Heart right ventricle (tissue), 16 donors: ENCODE measurements at regions not wholly inside any gene's neighbourhood (a gene's known extent, or its start where the extent isn't known, plus 50 kb on each side); places are given as distances from the start of the nearest gene placed in this dataset.

Source experiments
- ATAC-seq, 8 donors: fragments of 200-7000 bp; cut with Tn5 transposase; one replicate each; pipeline ENCODE4 v1.9.1; 2020; ENCODE audit warnings: mild to moderate bottlenecking in 8 of 8, moderate library complexity in 8 of 8, moderate number of reproducible peaks in 1 of 8
- DNase-seq, 2 donors: peaks; one replicate each; pipeline ENCODE4 v3.0.0-alpha.2; 2020
- H3K27ac ChIP-seq, 10 donors: fragments of 200-600 bp; sonication (generic) in 2 of 10; one replicate each; pipeline versions ENCODE4 v1.5.0 to v1.8.0; 2020 to 2022; ENCODE audit warnings: mild to moderate bottlenecking in 3 of 10
- H3K27me3 ChIP-seq, 7 donors: fragments of 200-600 bp; one replicate each; pipeline ENCODE4 v1.8.0; 2021 to 2022; ENCODE audit warnings: mild to moderate bottlenecking in 2 of 7
- H3K36me3 ChIP-seq, 9 donors: fragments of 200-600 bp; sonication (generic) in 1 of 9; one replicate each; pipeline versions ENCODE4 v1.5.0 to v1.8.0; 2020 to 2022; ENCODE audit warnings: mild to moderate bottlenecking in 2 of 9
- H3K4me1 ChIP-seq, 9 donors: fragments of 200-600 bp; sonication (generic) in 1 of 9; one replicate each; pipeline versions ENCODE4 v1.5.0 to v1.8.0; 2020 to 2022; ENCODE audit warnings: mild to moderate bottlenecking in 4 of 9
- H3K4me3 ChIP-seq, 10 donors: fragments of 200-600 bp; sonication (generic) in 2 of 10; one replicate each; pipeline versions ENCODE4 v1.5.0 to v1.8.0; 2020 to 2022; ENCODE audit warnings: mild to moderate bottlenecking in 7 of 10, moderate library complexity in 2 of 10
- H3K9me3 ChIP-seq, 11 donors: fragments of 200-600 bp in 10 of 11; sonication (generic) in 2 of 11; one replicate each; pipeline versions ENCODE4 v1.5.0 to v1.8.0; 2013 to 2022; ENCODE audit warnings: mild to moderate bottlenecking in 2 of 11, control low read depth in 1 of 11, moderate library complexity in 1 of 11
- CTCF ChIP-seq, 9 donors: fragments of 200-600 bp; sonication (generic) in 2 of 9; IDR thresholded peaks; one replicate each; pipeline versions ENCODE4 v1.5.0 to v1.8.0; 2021 to 2022; ENCODE audit warnings: antibody characterized with exemption in 9 of 9, mild to moderate bottlenecking in 5 of 9, moderate library complexity in 1 of 9
- WGBS, 2 donors: extraction: QIAGEN DNeasy Blood & Tissue Kit; methylation state at CpG; one replicate each; pipeline ENCODE4 v1.1.7; 2013; ENCODE audit warnings: inconsistent platforms in 1 of 2; 5-methylcytosine and 5-hydroxymethylcytosine counted together
- intact Hi-C, 10 donors: fragments of 100-400 bp; cut with DNase I; formaldehyde crosslinking; loops; one replicate each; pipeline versions ENCODE4 v1.11.1 to v1.14.2; 2022
- donor health status: Arrhythmogenic right ventricular cardiomyopathy.
- donor health status: ischemic (EF 13 %, LVEDD 7.1; RV severe dilation, severe dysfunction).
- donor health status: healthy with polysubstance abuse.
- donor health status: DM: no; HTN: yes; CAD: no.
- donor health status: DM: no; HTN: no; CAD: no.
- donor health status: ischemic (EF 25% LVEDD 6.9; RV normal size, moderate dysfunction).
- donor health status: ischemic (EF 25% LVEDD 5.7; RV mildly dilated, moderate dysfunction).
- donor health status: healthy.
- donor health status: DM: yes; HTN: yes; CAD: no.
- donor health status: Ischemic cardiomyopathy.
- donor health status: ischemic (EF 35%, LVEDD 5.7; RV mildly dilated, moderate dysfunction).
- donor health status: nonischemic (EF 11% LVEDD 7.7; RV severe dilation, severe dysfunction).
- donor health status: DM: yes; HTN: yes; CAD: no.
- donor health status: PGD.
- donor health status: ischemic (EF 29% LVEDD 5.4; RV normal size, mild dysfunction).
- donor health status: nonischemic (EF 23%, LVEDD 6.1; RV moderate dilation, normal function).

DNA sequence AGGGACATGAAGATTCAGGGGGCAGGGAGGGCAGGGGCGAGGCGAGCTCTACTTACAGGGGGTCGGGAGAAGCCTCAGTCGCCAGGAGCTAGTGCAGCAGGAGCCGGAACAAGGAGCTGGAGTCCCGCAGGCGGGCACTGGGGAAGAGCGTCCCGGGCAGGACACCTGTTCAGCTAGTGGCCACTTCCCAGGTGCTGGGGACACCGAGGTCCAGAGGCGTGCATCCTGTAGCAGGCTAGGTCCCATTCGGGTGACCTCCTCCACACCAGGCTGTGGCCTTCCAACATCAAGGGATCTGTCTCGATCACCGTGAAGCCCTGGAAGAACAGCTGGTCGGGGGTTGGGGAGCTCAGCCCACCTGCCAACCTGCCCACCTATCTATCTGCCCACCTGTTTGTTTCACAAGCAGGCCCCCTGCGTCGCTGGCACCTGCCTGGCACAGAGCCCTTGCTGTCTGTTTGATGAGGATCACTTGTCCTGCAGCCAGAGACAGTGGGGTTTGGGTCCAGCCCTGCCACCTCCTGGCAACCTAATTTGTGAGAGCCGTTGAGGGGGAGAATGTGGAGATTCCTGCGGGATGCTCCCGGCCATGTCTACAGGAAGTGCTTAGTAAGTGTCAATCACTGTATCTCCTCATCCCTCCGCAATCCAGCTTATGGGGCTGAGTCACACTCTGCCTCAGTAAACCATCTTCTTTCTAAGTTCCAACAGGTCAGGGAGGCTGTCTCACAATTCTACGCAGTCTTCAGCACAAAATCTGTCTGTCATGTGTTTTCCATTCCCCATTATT lies 940.9 kb downstream of the BRD1 start:
- Histone ChIP-seq H3K4me3 (no peak overlapping the region), H3K36me3 (no peaks in the 10 kb centered on the region), H3K27ac (no peak overlapping the region), H3K4me1 (no peaks in the 10 kb centered on the region), H3K9me3 (peaks cover 0 to 5% (median 0%) of the 10 kb centered on the region in 11 donors), H3K27me3 (peaks cover 0 to 41% (median 11%) of the 10 kb centered on the region in 7 donors)
- intact Hi-C loops: no loop called here
- DNase-seq: no peak
- WGBS, 2 donors: 79 to 81% methylated on average over 22 of the region's 22 CpGs
- ATAC-seq: no peak
- no peak for TF ChIP-seq CTCF (IDR thresholded peaks at IDR 0.05)

DNA sequence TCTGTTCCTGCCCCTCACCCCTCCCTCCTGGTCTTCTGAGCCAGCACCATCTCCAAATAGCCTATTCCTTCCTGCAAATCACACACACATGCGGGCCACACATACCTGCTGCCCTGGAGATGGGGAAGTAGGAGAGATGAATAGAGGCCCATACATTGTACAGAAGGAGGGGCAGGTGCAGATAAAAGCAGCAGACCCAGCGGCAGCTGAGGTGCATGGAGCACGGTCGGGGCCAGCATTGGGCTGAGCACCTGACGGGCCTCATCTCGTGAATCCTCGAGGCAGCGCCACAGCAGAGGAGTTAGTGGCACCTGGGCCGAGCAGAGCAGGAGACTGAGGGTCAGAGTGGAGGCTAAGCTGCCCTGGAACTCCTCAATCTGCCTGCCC lies 941.8 kb downstream of the BRD1 start:
- no peak for DNase-seq
- Histone ChIP-seq H3K27me3 (peaks cover 0 to 33% (median 11%) of the 10 kb centered on the region in 7 donors), H3K4me3 (no peak overlapping the region), H3K36me3 (no peaks in the 10 kb centered on the region), H3K27ac (no peak overlapping the region), H3K4me1 (no peaks in the 10 kb centered on the region), H3K9me3 (no peaks in the 10 kb centered on the region)
- WGBS, 2 donors: 67 to 76% methylated on average over 9 of the region's 9 CpGs
- intact Hi-C loops: no loop called here
- no peak for ATAC-seq
- no peak for TF ChIP-seq CTCF (IDR thresholded peaks at IDR 0.05)

DNA sequence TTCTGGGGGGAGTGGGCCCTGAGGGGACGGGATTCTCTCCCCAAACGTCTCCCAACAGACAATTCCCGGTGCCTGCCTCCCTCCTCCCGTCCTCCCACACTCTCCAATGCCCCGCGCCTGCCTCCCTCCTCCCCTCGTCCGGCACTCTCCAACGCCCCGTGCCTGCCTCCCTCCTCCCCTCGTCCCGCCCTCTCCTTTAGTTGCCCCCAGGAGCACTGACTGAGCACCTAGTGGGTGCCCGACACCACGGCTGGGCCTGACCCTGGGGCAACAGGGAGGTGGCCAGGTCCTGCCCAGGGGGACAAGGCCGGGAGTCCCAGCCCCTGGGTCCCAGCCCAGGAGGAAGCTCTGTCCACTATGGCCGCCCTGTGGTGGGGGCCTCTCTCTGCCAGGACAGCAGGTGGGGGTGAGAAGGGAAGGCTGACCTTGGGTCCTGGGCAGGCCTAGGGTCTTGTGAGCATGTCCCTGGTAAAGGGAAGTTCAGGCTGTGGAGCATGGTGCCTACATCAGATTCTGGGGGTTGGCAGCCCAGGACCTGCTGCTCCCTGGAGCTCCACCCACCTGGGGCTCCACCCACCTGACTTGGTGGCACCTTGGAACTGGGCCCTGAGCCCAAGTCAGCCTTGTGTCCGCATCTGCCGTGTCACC lies 942.3 kb downstream of the BRD1 start:
- H3K27ac ChIP-seq: no peak overlapping the region
- H3K4me3 ChIP-seq: no peak overlapping the region
- DNase-seq (no peak), ATAC-seq (no peak)
- TF ChIP-seq CTCF (IDR thresholded peaks at IDR 0.05): no peak
- 56 to 69% methylated on average over 16 to 18 of the region's 18 CpGs for WGBS, 2 donors
- H3K4me1 ChIP-seq: no peaks in the 10 kb centered on the region
- H3K9me3 ChIP-seq: no peaks in the 10 kb centered on the region
- peaks cover 0 to 32% (median 11%) of the 10 kb centered on the region in 7 donors for H3K27me3 ChIP-seq
- H3K36me3 ChIP-seq: no peaks in the 10 kb centered on the region
- intact Hi-C loops: no loop called here

DNA sequence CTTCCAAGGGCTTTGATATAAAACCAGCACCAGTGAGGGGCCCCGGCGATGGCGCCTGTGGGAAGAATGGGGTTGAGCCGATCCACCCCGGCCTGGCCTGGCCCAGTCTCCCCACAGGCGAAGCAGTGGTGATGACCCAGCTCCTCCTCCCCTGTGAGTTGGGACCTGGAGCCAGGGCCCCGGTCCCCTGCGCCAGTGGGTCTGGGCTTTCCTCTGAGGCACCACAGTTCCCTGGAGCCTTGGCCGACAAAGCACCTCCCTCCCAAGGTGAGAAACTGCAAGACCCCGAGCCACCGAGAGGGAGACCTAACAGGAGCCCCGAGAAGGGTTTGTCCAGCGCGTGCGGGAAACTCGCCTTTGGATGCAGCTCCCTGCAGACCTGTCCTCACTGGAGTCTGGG lies 942.9 kb downstream of the BRD1 start:
- no peaks in the 10 kb centered on the region for H3K36me3 ChIP-seq
- H3K9me3 ChIP-seq: no peaks in the 10 kb centered on the region
- no peak overlapping the region for H3K4me3 ChIP-seq
- H3K4me1 ChIP-seq: no peaks in the 10 kb centered on the region
- H3K27ac ChIP-seq: no peak overlapping the region
- TF ChIP-seq CTCF (IDR thresholded peaks at IDR 0.05): no peak
- intact Hi-C loops: no loop called here
- H3K27me3 ChIP-seq: peaks cover 0 to 28% (median 11%) of the 10 kb centered on the region in 7 donors
- ATAC-seq (no peak), DNase-seq (no peak)
- 79 to 80% methylated on average over 16 of the region's 16 CpGs for WGBS, 2 donors
